HEK293 (cell line): ENCODE measurements at regions not wholly inside any gene's neighbourhood (a gene's known extent, or its start where the extent isn't known, plus 50 kb on each side); places are given as distances from the start of the nearest gene placed in this dataset.

Source experiments
- ZNF133 ChIP-seq: fragments of 450-650 bp; formaldehyde crosslinking; IDR thresholded peaks from 2 replicates; pipeline ENCODE4 v1.5.1; 2016; ENCODE audit warnings: missing biosample characterization, missing genetic modification characterization
- ZNF140 ChIP-seq: fragments of 450-650 bp; formaldehyde crosslinking; IDR thresholded peaks from 2 replicates; pipeline ENCODE4 v1.5.1; 2016; ENCODE audit warnings: missing biosample characterization, missing genetic modification characterization
- ZNF24 ChIP-seq: fragments of 450-650 bp; formaldehyde crosslinking; IDR thresholded peaks from 2 replicates; pipeline ENCODE4 v1.5.1; 2016; ENCODE audit warnings: missing biosample characterization, missing genetic modification characterization
- ZNF660 ChIP-seq: fragments of 450-650 bp; IDR thresholded peaks from 2 replicates; pipeline ENCODE4 v1.5.1; 2018; ENCODE audit warnings: missing biosample characterization, mild to moderate bottlenecking, missing genetic modification characterization
- ZNF701 ChIP-seq: fragments of 450-650 bp; formaldehyde crosslinking; IDR thresholded peaks from 2 replicates; pipeline ENCODE4 v1.5.1; 2016; ENCODE audit warnings: missing biosample characterization, missing genetic modification characterization
- TF ChIP-seq, protein P1 (sequence below): fragments of 450-650 bp; formaldehyde crosslinking; IDR thresholded peaks from 2 replicates; pipeline ENCODE4 v1.5.1; 2016; ENCODE audit warnings: missing biosample characterization, missing genetic modification characterization
- TF ChIP-seq, protein P2 (sequence below): fragments of 450-650 bp; formaldehyde crosslinking; optimal IDR thresholded peaks from 2 replicates; pipeline ENCODE3; 2016; ENCODE audit warnings: missing biosample characterization, mild to moderate bottlenecking, missing genetic modification characterization
- TF ChIP-seq, protein P3 (sequence below): fragments of 450-650 bp; formaldehyde crosslinking; IDR thresholded peaks from 2 replicates; pipeline ENCODE4 v1.5.1; 2016; ENCODE audit warnings: missing biosample characterization, missing genetic modification characterization, low read depth

DNA sequence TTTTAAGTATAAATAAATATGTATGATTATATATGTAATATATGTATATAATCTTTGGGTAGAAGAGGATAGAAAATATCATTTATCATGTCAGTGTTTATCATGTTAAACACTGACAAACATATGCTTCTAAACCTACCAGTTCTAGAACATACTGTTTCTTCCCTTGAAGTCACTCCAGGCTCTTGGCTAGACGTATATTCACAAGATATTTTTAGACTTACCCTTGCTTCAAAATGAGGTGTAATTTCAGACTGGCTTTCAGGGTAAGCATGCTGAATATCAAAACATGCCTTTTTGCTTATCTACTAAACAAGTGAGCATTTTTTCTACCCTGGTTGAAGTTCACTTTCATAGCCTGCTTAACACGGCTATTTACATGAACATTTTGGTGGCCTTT is 642.4 kb upstream of the PKDCC start:
- TF ChIP-seq, protein P1, sequence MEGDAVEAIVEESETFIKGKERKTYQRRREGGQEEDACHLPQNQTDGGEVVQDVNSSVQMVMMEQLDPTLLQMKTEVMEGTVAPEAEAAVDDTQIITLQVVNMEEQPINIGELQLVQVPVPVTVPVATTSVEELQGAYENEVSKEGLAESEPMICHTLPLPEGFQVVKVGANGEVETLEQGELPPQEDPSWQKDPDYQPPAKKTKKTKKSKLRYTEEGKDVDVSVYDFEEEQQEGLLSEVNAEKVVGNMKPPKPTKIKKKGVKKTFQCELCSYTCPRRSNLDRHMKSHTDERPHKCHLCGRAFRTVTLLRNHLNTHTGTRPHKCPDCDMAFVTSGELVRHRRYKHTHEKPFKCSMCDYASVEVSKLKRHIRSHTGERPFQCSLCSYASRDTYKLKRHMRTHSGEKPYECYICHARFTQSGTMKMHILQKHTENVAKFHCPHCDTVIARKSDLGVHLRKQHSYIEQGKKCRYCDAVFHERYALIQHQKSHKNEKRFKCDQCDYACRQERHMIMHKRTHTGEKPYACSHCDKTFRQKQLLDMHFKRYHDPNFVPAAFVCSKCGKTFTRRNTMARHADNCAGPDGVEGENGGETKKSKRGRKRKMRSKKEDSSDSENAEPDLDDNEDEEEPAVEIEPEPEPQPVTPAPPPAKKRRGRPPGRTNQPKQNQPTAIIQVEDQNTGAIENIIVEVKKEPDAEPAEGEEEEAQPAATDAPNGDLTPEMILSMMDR (tag by site-specific recombination) = no peak
- TF ChIP-seq, protein P2, sequence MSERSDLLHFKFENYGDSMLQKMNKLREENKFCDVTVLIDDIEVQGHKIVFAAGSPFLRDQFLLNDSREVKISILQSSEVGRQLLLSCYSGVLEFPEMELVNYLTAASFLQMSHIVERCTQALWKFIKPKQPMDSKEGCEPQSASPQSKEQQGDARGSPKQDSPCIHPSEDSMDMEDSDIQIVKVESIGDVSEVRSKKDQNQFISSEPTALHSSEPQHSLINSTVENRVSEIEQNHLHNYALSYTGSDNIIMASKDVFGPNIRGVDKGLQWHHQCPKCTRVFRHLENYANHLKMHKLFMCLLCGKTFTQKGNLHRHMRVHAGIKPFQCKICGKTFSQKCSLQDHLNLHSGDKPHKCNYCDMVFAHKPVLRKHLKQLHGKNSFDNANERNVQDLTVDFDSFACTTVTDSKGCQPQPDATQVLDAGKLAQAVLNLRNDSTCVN = no peak
- TF ChIP-seq ZNF660 (no peak), ZNF133 (no peak), ZNF24 (no peak), ZNF701 (tag by site-specific recombination) (no peak), ZNF140 (tag by site-specific recombination) (no peak)
- TF ChIP-seq, protein P3, sequence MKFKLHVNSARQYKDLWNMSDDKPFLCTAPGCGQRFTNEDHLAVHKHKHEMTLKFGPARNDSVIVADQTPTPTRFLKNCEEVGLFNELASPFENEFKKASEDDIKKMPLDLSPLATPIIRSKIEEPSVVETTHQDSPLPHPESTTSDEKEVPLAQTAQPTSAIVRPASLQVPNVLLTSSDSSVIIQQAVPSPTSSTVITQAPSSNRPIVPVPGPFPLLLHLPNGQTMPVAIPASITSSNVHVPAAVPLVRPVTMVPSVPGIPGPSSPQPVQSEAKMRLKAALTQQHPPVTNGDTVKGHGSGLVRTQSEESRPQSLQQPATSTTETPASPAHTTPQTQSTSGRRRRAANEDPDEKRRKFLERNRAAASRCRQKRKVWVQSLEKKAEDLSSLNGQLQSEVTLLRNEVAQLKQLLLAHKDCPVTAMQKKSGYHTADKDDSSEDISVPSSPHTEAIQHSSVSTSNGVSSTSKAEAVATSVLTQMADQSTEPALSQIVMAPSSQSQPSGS (tag by site-specific recombination) = no peak
